ENCODE measurements at regions not wholly inside any gene's neighbourhood (a gene's known extent, or its start where the extent isn't known, plus 50 kb on each side); places are given as distances from the start of the nearest gene placed in this dataset.

DNA sequence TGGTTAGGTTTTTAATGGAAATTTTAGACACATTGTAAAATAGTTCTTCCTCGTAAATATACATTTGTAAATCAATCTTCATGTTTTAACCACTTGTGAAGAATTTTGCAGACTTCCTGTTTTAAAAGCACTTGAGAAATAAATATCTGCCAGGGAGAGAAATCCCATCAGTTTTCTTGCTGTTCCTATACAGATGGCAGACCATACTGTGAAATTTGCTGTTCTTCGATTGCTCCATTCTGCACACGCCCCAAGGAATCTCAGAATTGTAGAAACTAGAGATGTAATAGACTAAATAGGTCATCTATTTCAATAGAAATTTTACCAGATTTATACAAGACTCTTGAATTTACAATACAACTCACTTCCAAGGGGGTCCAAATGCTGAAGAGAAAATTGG lies 75.8 kb upstream of the PIK3C3 start:
- no peak overlapping the region for H3K4me2 ChIP-seq (ENCODE audit: insufficient read depth in 1 of 2, low read depth in 2 of 2, low read length in 2 of 2)
- FAIRE-seq (no peak), DNase-seq (ENCODE audit: low read depth in 1 of 2, low spot score in 2 of 2) (no peak)
- WGBS, 2 experiments (ENCODE audit: extremely low coverage in 1 of 2, insufficient coverage in 1 of 2, insufficient read length in 1 of 2, insufficient replicate concordance in 2 of 2, low coverage in 1 of 2, low lambda C conversion rate in 2 of 2, missing lambda C conversion rate in 1 of 2), result 90% methylated on average over 3 of the region's 3 CpGs; no CpG with 5 or more reads in 1 of the 2 experiments
- no peak overlapping the region for H3K18ac ChIP-seq (ENCODE audit: extremely low read depth, low read length)
- H3K9ac ChIP-seq (replicated peaks in 1 of 4; ENCODE audit: extremely low read depth in 1 of 4, low read depth in 3 of 4, low read length in 3 of 4), result no peak overlapping the region
- H3K23ac ChIP-seq (ENCODE audit: insufficient read length), result no peak overlapping the region
- no peak overlapping the region for H3K27ac ChIP-seq (ENCODE audit: low read depth, low read length)
- H3K4me3 ChIP-seq (ENCODE audit: extremely low read depth in 1 of 4, insufficient read depth in 2 of 4, low read depth in 3 of 4, low read length in 4 of 4), result no peak overlapping the region
- POLR2A ChIA-PET (ENCODE audit: partially characterized antibody), result no interaction called here
- no peaks in the 10 kb centered on the region for H3K79me1 ChIP-seq (ENCODE audit: low read depth, low read length)
- no peaks in the 10 kb centered on the region for H3K4me1 ChIP-seq (replicated peaks in 1 of 4; ENCODE audit: control insufficient read depth in 3 of 4, insufficient read depth in 4 of 4, low read length in 3 of 4)
- no peak overlapping the region for H4K5ac ChIP-seq (ENCODE audit: insufficient read length, low read depth, low read length)
- no peak overlapping the region for H2BK120ac ChIP-seq (replicated peaks; ENCODE audit: low read depth, low read length)
- H3K4ac ChIP-seq (replicated peaks; ENCODE audit: insufficient read length, low read depth, low read length), result no peak overlapping the region
- H2BK12ac ChIP-seq (ENCODE audit: low read depth, low read length), result no peak overlapping the region
- no peak overlapping the region for H2BK20ac ChIP-seq (ENCODE audit: low read length)
- H2AK5ac ChIP-seq (ENCODE audit: low read depth, low read length), result no peak overlapping the region
- no peak overlapping the region for H4K8ac ChIP-seq (ENCODE audit: extremely low read depth, insufficient read depth, low read length)
- no peak overlapping the region for H4K91ac ChIP-seq (replicated peaks; ENCODE audit: insufficient read length, low read length)
- H3K23me2 ChIP-seq (ENCODE audit: low read depth, low read length), result no peaks in the 10 kb centered on the region
- H2BK5ac ChIP-seq (ENCODE audit: low read depth, low read length), result no peak overlapping the region
- no peak overlapping the region for H2AFZ ChIP-seq (ENCODE audit: low read length)
- no peak overlapping the region for H3K14ac ChIP-seq (ENCODE audit: insufficient read length)
- no peak overlapping the region for H3K56ac ChIP-seq (replicated peaks; ENCODE audit: insufficient read length, low read depth, low read length)
- no peaks in the 10 kb centered on the region for H3K27me3 ChIP-seq (replicated peaks in 1 of 4; ENCODE audit: control insufficient read depth in 3 of 4, extremely low read depth in 1 of 4, insufficient read depth in 3 of 4, low read length in 3 of 4)
- H3K9me3 ChIP-seq (ENCODE audit: insufficient read depth in 2 of 2, low read depth in 1 of 2, low read length in 1 of 2), result no peaks in the 10 kb centered on the region
- CTCF ChIA-PET (ENCODE audit: partially characterized antibody), result no interaction called here
- H2BK15ac ChIP-seq (ENCODE audit: low read length), result no peak overlapping the region
- H4K20me1 ChIP-seq (replicated peaks in 1 of 2; ENCODE audit: control insufficient read depth in 1 of 2, insufficient read depth in 2 of 2, low read length in 2 of 2), result no peaks in the 10 kb centered on the region
- H3K36me3 ChIP-seq (ENCODE audit: control insufficient read depth in 2 of 4, insufficient read depth in 4 of 4, low read length in 3 of 4), result no peaks in the 10 kb centered on the region
- no peaks in the 10 kb centered on the region for H3K79me2 ChIP-seq (ENCODE audit: control insufficient read depth in 1 of 2, insufficient read depth in 2 of 2, low read length in 2 of 2)
- TF ChIP-seq BCL11A (IDR thresholded peaks at IDR 0.05; ENCODE audit: low read depth in 2 of 2, low read length in 2 of 2) (no peak), POU5F1 (IDR thresholded peaks at IDR 0.05; ENCODE audit: low read depth, low read length) (no peak), SUZ12 (IDR thresholded peaks at IDR 0.05; ENCODE audit: low read length) (no peak), TBP (IDR thresholded peaks at IDR 0.05; ENCODE audit: low read depth, low read length) (no peak), RXRA (IDR thresholded peaks at IDR 0.05; ENCODE audit: insufficient read depth, low read depth, low read length) (no peak), GTF2F1 (IDR thresholded peaks at IDR 0.05; ENCODE audit: borderline replicate concordance, low read depth, low read length) (no peak), HDAC6 (IDR thresholded peaks at IDR 0.05; ENCODE audit: low read depth, low read length) (no peak), NANOG (IDR thresholded peaks at IDR 0.05; ENCODE audit: insufficient read depth, low read depth, low read length, poor library complexity, severe bottlenecking) (no peak), MAFK (IDR thresholded peaks at IDR 0.05; ENCODE audit: low read depth, low read length) (no peak)
- TF ChIP-seq, protein P1, sequence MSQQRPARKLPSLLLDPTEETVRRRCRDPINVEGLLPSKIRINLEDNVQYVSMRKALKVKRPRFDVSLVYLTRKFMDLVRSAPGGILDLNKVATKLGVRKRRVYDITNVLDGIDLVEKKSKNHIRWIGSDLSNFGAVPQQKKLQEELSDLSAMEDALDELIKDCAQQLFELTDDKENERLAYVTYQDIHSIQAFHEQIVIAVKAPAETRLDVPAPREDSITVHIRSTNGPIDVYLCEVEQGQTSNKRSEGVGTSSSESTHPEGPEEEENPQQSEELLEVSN (IDR thresholded peaks at IDR 0.05), result no peak
- TF ChIP-seq, protein P2, sequence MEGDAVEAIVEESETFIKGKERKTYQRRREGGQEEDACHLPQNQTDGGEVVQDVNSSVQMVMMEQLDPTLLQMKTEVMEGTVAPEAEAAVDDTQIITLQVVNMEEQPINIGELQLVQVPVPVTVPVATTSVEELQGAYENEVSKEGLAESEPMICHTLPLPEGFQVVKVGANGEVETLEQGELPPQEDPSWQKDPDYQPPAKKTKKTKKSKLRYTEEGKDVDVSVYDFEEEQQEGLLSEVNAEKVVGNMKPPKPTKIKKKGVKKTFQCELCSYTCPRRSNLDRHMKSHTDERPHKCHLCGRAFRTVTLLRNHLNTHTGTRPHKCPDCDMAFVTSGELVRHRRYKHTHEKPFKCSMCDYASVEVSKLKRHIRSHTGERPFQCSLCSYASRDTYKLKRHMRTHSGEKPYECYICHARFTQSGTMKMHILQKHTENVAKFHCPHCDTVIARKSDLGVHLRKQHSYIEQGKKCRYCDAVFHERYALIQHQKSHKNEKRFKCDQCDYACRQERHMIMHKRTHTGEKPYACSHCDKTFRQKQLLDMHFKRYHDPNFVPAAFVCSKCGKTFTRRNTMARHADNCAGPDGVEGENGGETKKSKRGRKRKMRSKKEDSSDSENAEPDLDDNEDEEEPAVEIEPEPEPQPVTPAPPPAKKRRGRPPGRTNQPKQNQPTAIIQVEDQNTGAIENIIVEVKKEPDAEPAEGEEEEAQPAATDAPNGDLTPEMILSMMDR (IDR thresholded peaks at IDR 0.05; ENCODE audit: control extremely low read depth in 1 of 3, insufficient read depth in 1 of 3, low read depth in 1 of 3, low read length in 3 of 3), result no peak
- TF ChIP-seq, protein P3, sequence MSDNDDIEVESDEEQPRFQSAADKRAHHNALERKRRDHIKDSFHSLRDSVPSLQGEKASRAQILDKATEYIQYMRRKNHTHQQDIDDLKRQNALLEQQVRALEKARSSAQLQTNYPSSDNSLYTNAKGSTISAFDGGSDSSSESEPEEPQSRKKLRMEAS (IDR thresholded peaks at IDR 0.05), result no peak

Data from H1 (cell line).